ENCODE measurements at regions not wholly inside any gene's neighbourhood (a gene's known extent, or its start where the extent isn't known, plus 50 kb on each side); places are given as distances from the start of the nearest gene placed in this dataset.
A peak's percentile ranks its signal among the peaks of the same experiment; 100 is the strongest.

DNA sequence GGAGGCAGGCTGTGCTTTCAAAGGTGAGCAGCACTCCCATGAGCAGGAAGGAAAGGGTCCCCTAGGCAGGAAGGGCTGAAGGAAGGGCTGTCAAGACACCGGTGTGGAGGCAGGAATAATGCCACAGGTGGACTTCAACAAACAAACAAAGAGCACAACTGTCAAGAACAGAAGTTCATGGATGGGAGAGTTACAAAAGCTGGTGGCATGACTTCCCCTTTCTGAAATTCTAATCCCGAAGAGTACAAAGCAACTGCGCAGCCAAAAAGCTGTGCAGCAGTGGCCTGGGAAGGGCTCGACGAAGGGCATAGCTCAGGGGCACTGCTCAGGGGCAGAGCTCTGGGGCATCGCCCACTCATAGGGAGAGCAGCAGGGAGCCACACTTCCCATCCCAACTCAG, 582.3 kb upstream of the DIPK2B start:
- no peak overlapping the region for H3K27ac ChIP-seq (ENCODE audit: low read depth, low read length)
- H3K4me3 ChIP-seq (ENCODE audit: low read depth in 1 of 2, low read length in 2 of 2): no peak overlapping the region
- no peaks in the 10 kb centered on the region for H3K36me3 ChIP-seq (ENCODE audit: control insufficient read depth in 1 of 2, insufficient read depth in 2 of 2, low read length in 2 of 2)
- H3K4me1 ChIP-seq (ENCODE audit: control insufficient read depth in 1 of 2, insufficient read depth in 2 of 2, low read length in 2 of 2): no peaks in the 10 kb centered on the region
- H3K27me3 ChIP-seq (ENCODE audit: control insufficient read depth in 1 of 2, insufficient read depth in 2 of 2, low read length in 2 of 2): no peaks in the 10 kb centered on the region
- H3K9me3 ChIP-seq (ENCODE audit: control insufficient read depth in 1 of 2, low read length in 2 of 2): no peaks in the 10 kb centered on the region
- no peak overlapping the region for H3K9ac ChIP-seq (ENCODE audit: low read depth in 1 of 2, low read length in 2 of 2)

DNA sequence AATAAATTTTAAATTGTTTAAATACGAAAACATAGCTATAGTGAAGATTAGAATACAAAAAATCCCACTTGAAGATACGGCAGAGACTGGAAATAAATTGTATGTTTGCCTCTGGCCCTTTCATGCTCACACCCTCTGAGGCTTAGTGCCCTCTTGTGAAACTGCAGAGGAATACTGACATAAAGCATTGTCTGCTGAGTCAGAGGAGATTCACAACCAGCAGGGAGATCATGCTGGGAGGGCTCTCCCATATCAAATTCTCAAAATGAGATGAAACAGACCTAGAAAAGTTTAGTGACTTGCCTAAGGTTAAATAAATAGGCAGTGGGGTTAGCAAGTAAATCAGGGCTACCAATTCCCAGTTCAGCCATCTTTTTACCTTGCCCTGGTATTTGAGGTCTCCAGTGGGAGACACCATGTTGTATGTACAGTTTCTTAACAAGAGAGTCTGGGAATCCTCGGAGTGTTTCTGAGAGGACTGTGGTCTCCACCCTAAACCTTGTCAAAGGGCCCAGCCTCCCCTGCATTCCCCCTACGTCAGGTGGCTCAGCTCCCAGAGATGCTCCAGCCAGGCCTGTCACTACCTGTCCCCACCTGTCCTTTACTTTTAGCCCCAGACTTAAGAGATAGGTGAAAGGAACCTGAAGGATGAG, 581.4 kb upstream of the DIPK2B start:
- Histone ChIP-seq H3K27ac (ENCODE audit: low read depth, low read length) (no peak overlapping the region), H3K4me3 (ENCODE audit: low read depth in 1 of 2, low read length in 2 of 2) (no peak overlapping the region), H3K27me3 (ENCODE audit: control insufficient read depth in 1 of 2, insufficient read depth in 2 of 2, low read length in 2 of 2) (no peaks in the 10 kb centered on the region), H3K4me1 (ENCODE audit: control insufficient read depth in 1 of 2, insufficient read depth in 2 of 2, low read length in 2 of 2) (no peaks in the 10 kb centered on the region), H3K36me3 (ENCODE audit: control insufficient read depth in 1 of 2, insufficient read depth in 2 of 2, low read length in 2 of 2) (no peaks in the 10 kb centered on the region), H3K9me3 (ENCODE audit: control insufficient read depth in 1 of 2, low read length in 2 of 2) (no peaks in the 10 kb centered on the region), H3K9ac (ENCODE audit: low read depth in 1 of 2, low read length in 2 of 2) (no peak overlapping the region)

DNA sequence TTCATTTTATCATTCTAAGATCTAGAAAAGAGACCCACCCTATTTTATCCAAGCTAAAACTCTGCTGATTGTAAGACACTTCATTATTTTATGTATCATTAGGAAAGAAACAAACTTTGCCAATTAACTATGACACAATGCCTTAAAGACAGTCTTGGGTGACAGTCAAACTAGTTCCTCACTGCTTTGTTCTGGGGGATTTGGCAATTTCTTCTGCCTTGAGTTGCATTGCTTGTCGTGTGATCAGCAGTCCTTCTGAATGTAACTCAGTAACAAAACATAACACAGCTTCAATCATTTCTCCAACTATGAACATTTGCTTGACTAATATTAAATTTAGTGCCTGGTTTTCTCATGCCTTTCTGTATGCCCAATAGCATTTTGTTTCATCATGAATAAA, 577.9 kb upstream of the DIPK2B start:
- Histone ChIP-seq H3K27ac (ENCODE audit: low read depth, low read length) (no peak overlapping the region), H3K9ac (ENCODE audit: low read depth in 1 of 2, low read length in 2 of 2) (no peak overlapping the region), H3K9me3 (ENCODE audit: control insufficient read depth in 1 of 2, low read length in 2 of 2) (no peaks in the 10 kb centered on the region), H3K36me3 (ENCODE audit: control insufficient read depth in 1 of 2, insufficient read depth in 2 of 2, low read length in 2 of 2) (no peaks in the 10 kb centered on the region), H3K4me1 (ENCODE audit: control insufficient read depth in 1 of 2, insufficient read depth in 2 of 2, low read length in 2 of 2) (peaks cover 0 to 9% of the 10 kb centered on the region in 2 donors), H3K27me3 (ENCODE audit: control insufficient read depth in 1 of 2, insufficient read depth in 2 of 2, low read length in 2 of 2) (no peaks in the 10 kb centered on the region), H3K4me3 (ENCODE audit: low read depth in 1 of 2, low read length in 2 of 2) (no peak overlapping the region)

DNA sequence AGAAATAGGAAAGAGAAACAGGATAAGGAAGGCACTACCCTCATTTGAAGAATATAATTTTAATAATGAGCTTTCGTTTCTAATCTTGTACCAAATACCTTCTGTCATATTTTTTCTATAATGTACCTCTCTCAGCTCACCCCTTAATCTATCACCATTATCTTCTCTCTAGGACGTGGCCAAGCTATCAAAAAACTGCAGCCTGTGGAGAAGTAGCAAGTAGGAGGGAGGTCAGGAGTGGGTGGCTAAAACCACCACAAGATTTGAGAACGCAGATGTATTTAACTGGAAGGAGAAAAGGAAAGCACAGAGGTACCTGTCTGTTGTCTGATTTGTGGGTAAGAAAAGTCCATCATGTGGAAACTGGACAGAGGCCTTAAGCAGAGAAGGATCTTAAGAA, 576.7 kb upstream of the DIPK2B start:
- Histone ChIP-seq H3K27me3 (ENCODE audit: control insufficient read depth in 1 of 2, insufficient read depth in 2 of 2, low read length in 2 of 2) (no peaks in the 10 kb centered on the region), H3K27ac (ENCODE audit: low read depth, low read length) (no peak overlapping the region), H3K9me3 (ENCODE audit: control insufficient read depth in 1 of 2, low read length in 2 of 2) (no peaks in the 10 kb centered on the region), H3K4me3 (ENCODE audit: low read depth in 1 of 2, low read length in 2 of 2) (no peak overlapping the region), H3K4me1 (ENCODE audit: control insufficient read depth in 1 of 2, insufficient read depth in 2 of 2, low read length in 2 of 2) (peaks cover 0 to 19% of the 10 kb centered on the region in 2 donors), H3K9ac (ENCODE audit: low read depth in 1 of 2, low read length in 2 of 2) (no peak overlapping the region), H3K36me3 (ENCODE audit: control insufficient read depth in 1 of 2, insufficient read depth in 2 of 2, low read length in 2 of 2) (no peaks in the 10 kb centered on the region)

DNA sequence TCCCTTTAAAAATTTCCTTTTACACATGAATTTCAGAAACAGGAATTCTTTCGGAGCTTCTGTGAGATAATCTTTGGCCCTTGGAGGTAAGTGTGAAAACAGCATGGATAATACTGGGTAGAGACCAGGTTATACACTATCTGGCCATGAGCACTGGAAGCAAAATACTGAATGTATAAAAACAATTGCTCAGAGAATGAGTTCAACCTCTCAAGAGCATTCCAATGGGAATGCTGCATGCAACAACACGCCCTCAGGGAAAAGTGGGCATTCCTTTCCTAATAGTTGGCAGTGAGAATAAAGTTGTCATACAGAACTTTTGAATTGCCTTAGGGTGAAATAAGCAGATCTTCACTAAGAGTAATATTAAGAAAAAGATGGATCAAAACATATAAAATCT, 574.8 kb upstream of the DIPK2B start:
- H3K9me3 ChIP-seq (ENCODE audit: control insufficient read depth in 1 of 2, low read length in 2 of 2): no peaks in the 10 kb centered on the region
- H3K4me1 ChIP-seq (ENCODE audit: control insufficient read depth in 1 of 2, insufficient read depth in 2 of 2, low read length in 2 of 2): peaks cover 0 to 31% of the 10 kb centered on the region in 2 donors
- no peak overlapping the region for H3K4me3 ChIP-seq (ENCODE audit: low read depth in 1 of 2, low read length in 2 of 2)
- no peak overlapping the region for H3K9ac ChIP-seq (ENCODE audit: low read depth in 1 of 2, low read length in 2 of 2)
- H3K27me3 ChIP-seq (ENCODE audit: control insufficient read depth in 1 of 2, insufficient read depth in 2 of 2, low read length in 2 of 2): no peaks in the 10 kb centered on the region
- no peak overlapping the region for H3K27ac ChIP-seq (ENCODE audit: low read depth, low read length)
- no peaks in the 10 kb centered on the region for H3K36me3 ChIP-seq (ENCODE audit: control insufficient read depth in 1 of 2, insufficient read depth in 2 of 2, low read length in 2 of 2)

DNA sequence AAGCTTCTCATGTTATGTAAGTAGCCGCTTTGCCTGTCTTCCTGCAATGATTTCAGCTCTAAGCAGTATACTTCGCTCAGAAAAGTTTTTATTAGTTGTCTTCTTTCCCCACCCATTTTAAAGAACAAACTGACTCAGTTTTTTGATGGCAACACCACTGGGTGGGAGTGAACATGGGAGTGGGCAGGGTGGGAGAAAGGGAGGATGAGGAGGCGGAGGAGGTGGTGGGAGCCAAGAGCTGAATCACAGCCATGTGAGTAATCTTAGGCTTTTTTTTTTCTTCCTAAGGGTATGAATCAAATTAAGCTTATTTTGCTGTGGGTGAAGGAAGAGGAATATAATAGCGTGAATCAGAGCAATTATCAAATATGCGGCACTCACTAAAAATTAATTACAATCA, 574.3 kb upstream of the DIPK2B start:
- Histone ChIP-seq H3K4me1 (ENCODE audit: control insufficient read depth in 1 of 2, insufficient read depth in 2 of 2, low read length in 2 of 2) (peaks cover 0 to 31% of the 10 kb centered on the region in 2 donors), H3K4me3 (ENCODE audit: low read depth in 1 of 2, low read length in 2 of 2) (no peak overlapping the region), H3K27ac (ENCODE audit: low read depth, low read length) (no peak overlapping the region), H3K36me3 (ENCODE audit: control insufficient read depth in 1 of 2, insufficient read depth in 2 of 2, low read length in 2 of 2) (no peaks in the 10 kb centered on the region), H3K9ac (ENCODE audit: low read depth in 1 of 2, low read length in 2 of 2) (no peak overlapping the region), H3K27me3 (ENCODE audit: control insufficient read depth in 1 of 2, insufficient read depth in 2 of 2, low read length in 2 of 2) (no peaks in the 10 kb centered on the region), H3K9me3 (ENCODE audit: control insufficient read depth in 1 of 2, low read length in 2 of 2) (no peaks in the 10 kb centered on the region)

DNA sequence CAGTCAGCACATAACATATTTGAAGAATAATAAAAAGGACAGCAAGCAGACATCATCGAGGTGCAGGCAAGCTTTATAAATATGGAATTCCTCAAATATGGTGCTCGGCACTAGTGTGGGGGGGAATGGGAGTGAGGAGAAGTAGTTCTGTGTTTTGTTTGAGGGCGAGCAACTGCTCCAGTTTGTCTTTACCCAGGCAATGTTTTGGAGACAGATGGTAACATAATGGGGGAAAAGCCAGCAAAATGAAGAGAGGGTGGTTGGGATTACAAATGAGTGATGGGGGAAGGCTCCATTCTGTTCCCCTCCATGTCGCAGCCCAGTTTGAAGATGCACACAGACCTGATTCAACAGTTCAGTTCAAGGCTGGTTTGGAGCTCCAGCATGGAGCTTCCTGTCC, 572.9 kb upstream of the DIPK2B start:
- Histone ChIP-seq H3K27ac (ENCODE audit: low read depth, low read length) (no peak overlapping the region), H3K4me3 (ENCODE audit: low read depth in 1 of 2, low read length in 2 of 2) (no peak overlapping the region), H3K9ac (ENCODE audit: low read depth in 1 of 2, low read length in 2 of 2) (no peak overlapping the region), H3K9me3 (ENCODE audit: control insufficient read depth in 1 of 2, low read length in 2 of 2) (no peaks in the 10 kb centered on the region), H3K4me1 (ENCODE audit: control insufficient read depth in 1 of 2, insufficient read depth in 2 of 2, low read length in 2 of 2) (peaks cover 0 to 31% of the 10 kb centered on the region in 2 donors), H3K36me3 (ENCODE audit: control insufficient read depth in 1 of 2, insufficient read depth in 2 of 2, low read length in 2 of 2) (no peaks in the 10 kb centered on the region), H3K27me3 (ENCODE audit: control insufficient read depth in 1 of 2, insufficient read depth in 2 of 2, low read length in 2 of 2) (no peaks in the 10 kb centered on the region)

DNA sequence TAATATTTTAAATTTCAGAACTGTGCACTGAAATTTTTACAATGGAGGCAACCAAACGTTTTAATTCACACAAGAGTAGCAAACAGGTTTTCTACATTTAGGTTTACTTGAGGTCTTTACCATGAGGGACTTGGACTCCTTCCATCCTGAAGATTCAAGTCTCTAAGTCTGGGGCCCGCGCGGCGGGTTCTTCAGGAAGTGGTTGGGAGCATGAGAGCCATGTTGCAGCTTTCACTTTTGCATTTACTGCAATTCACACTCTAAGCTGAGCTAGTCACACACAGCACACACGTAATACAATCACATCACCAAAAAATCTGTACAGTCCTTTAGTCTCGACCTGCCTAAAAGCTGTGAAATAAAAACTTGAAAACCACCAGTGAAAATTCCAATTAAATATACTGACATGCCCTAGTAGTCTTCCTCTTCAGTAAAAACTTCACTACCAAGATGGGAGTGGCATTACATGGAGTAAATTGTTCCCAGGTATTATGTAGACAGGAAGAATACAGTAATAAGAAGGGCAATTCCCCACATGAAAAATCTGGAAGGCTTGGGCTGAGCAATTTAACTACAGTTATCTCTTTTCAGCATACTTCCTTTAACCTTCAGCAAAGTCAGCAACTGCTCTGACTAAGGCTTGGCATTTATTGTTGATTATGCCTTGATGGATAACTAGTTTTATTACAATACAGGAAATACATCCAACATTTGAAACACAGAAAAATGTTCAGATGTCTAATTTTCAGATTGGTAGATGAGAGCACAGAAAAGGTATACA, 571.1 kb upstream of the DIPK2B start:
- H3K9me3 ChIP-seq (ENCODE audit: control insufficient read depth in 1 of 2, low read length in 2 of 2): no peaks in the 10 kb centered on the region
- H3K27me3 ChIP-seq (ENCODE audit: control insufficient read depth in 1 of 2, insufficient read depth in 2 of 2, low read length in 2 of 2): no peaks in the 10 kb centered on the region
- peaks cover 0 to 31% of the 10 kb centered on the region in 2 donors for H3K4me1 ChIP-seq (ENCODE audit: control insufficient read depth in 1 of 2, insufficient read depth in 2 of 2, low read length in 2 of 2)
- peak overlapping the region; percentile 73 for H3K27ac ChIP-seq (ENCODE audit: low read depth, low read length)
- H3K4me3 ChIP-seq (ENCODE audit: low read depth in 1 of 2, low read length in 2 of 2): peak overlapping the region; percentile 65 to 78
- peak overlapping the region in 1 of 2 donors; percentile 46 for H3K9ac ChIP-seq (ENCODE audit: low read depth in 1 of 2, low read length in 2 of 2)
- no peaks in the 10 kb centered on the region for H3K36me3 ChIP-seq (ENCODE audit: control insufficient read depth in 1 of 2, insufficient read depth in 2 of 2, low read length in 2 of 2)

DNA sequence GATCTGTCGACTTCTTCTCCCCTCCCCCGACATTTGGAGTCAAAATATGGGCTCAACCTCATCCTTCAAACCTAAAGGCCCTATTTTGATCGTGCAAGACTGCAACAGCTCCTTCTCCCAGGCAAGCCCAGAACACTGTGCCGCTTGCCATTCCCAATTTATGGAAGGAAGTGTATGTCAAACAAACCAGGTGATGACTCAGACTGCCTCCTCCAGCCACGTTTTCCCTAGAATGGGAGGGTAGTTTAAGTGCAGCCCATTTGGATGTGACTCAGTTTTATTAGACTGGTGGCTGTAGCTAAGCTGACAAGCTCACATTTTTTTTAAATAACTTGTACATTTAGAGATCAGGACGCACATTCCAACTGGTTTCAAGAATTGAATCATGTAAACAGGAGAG, 570.4 kb upstream of the DIPK2B start:
- Histone ChIP-seq H3K9me3 (ENCODE audit: control insufficient read depth in 1 of 2, low read length in 2 of 2) (no peaks in the 10 kb centered on the region), H3K36me3 (ENCODE audit: control insufficient read depth in 1 of 2, insufficient read depth in 2 of 2, low read length in 2 of 2) (no peaks in the 10 kb centered on the region), H3K4me3 (ENCODE audit: low read depth in 1 of 2, low read length in 2 of 2) (peak overlapping the region; percentile 65 to 78), H3K27me3 (ENCODE audit: control insufficient read depth in 1 of 2, insufficient read depth in 2 of 2, low read length in 2 of 2) (no peaks in the 10 kb centered on the region), H3K27ac (ENCODE audit: low read depth, low read length) (peak overlapping the region; percentile 50), H3K9ac (ENCODE audit: low read depth in 1 of 2, low read length in 2 of 2) (peak overlapping the region; percentile 25 to 46), H3K4me1 (ENCODE audit: control insufficient read depth in 1 of 2, insufficient read depth in 2 of 2, low read length in 2 of 2) (peaks cover 0 to 31% of the 10 kb centered on the region in 2 donors)

DNA sequence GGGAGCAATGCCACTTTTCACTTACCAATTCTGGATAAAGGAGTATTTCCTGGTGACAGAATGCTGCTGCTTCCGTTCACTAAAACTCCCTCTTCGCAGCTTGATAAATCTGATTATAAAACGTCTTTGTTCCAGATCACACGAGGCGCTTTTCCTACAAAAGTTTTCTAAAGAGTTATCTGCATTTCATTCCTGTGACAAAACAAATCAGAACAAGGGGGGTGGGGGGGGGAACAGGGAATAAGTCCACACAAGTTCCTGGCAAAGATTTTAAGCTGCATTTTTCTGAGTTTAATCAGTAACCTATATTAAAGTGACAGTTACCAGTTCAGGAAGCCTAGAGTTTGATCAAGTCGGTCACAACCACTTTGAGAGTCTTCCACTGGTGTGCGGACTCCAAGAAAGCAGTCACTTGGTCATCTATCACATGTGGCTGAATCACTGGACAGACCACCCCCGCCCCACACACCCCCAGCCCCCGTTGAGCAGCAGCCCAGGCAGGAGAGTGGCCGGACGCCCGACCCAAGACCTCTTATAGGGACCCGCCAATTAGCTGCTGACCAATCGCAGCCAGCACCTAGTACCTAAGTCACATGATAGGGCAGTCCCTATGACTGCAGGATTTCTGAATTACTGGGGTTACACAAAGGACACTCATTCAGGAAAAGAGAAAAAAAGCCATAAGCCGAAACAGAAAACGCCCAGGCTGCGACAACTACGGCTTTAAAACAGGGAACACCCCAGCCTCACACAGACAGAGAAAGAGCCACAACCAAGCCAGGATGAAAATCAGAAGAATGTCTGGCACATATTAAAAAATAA, 569.3 kb upstream of the DIPK2B start:
- H3K4me3 ChIP-seq (ENCODE audit: low read depth in 1 of 2, low read length in 2 of 2): peak overlapping the region; percentile 65 to 78
- peaks cover 0 to 29% of the 10 kb centered on the region in 2 donors for H3K4me1 ChIP-seq (ENCODE audit: control insufficient read depth in 1 of 2, insufficient read depth in 2 of 2, low read length in 2 of 2)
- peak overlapping the region; percentile 32 to 71 for H3K9ac ChIP-seq (ENCODE audit: low read depth in 1 of 2, low read length in 2 of 2)
- no peaks in the 10 kb centered on the region for H3K27me3 ChIP-seq (ENCODE audit: control insufficient read depth in 1 of 2, insufficient read depth in 2 of 2, low read length in 2 of 2)
- no peaks in the 10 kb centered on the region for H3K9me3 ChIP-seq (ENCODE audit: control insufficient read depth in 1 of 2, low read length in 2 of 2)
- peak overlapping the region; percentile 70 for H3K27ac ChIP-seq (ENCODE audit: low read depth, low read length)
- H3K36me3 ChIP-seq (ENCODE audit: control insufficient read depth in 1 of 2, insufficient read depth in 2 of 2, low read length in 2 of 2): no peaks in the 10 kb centered on the region
